Heart left ventricle (tissue), 13 donors: ENCODE measurements at regions not wholly inside any gene's neighbourhood (a gene's known extent, or its start where the extent isn't known, plus 50 kb on each side); places are given as distances from the start of the nearest gene placed in this dataset.

Source experiments
- POLR2A ChIP-seq, 2 donors: fragments of 450-650 bp; IDR thresholded peaks; one replicate each; pipeline ENCODE4 v1.6.1; 2017; ENCODE audit warnings: antibody characterized with exemption in 2 of 2, mild to moderate bottlenecking in 2 of 2, moderate library complexity in 2 of 2
- TF ChIP-seq, protein P1 (sequence below), 12 donors: fragments of 200-600 bp; sonication (generic) in 4 of 12; IDR thresholded peaks; one replicate each; pipeline versions ENCODE4 v1.5.0 to v1.8.0; 2018 to 2022; ENCODE audit warnings: antibody characterized with exemption in 12 of 12, mild to moderate bottlenecking in 5 of 12
- donor health status: ischemic (EF 13 %, LVEDD 7.1; RV severe dilation, severe dysfunction).
- donor health status: DM: no; HTN: yes; CAD: no.
- donor health status: DM: no; HTN: no; CAD: no.
- donor health status: ischemic (EF 25% LVEDD 6.9; RV normal size, moderate dysfunction).
- donor health status: ischemic (EF 25% LVEDD 5.7; RV mildly dilated, moderate dysfunction).
- donor health status: ischemic (EF 35%, LVEDD 5.7; RV mildly dilated, moderate dysfunction).
- donor health status: nonischemic (EF 11% LVEDD 7.7; RV severe dilation, severe dysfunction).
- donor health status: DM: yes; HTN: yes; CAD: no.
- donor health status: PGD.
- donor health status: ischemic (EF 29% LVEDD 5.4; RV normal size, mild dysfunction).
- donor health status: nonischemic (EF 23%, LVEDD 6.1; RV moderate dilation, normal function).

DNA sequence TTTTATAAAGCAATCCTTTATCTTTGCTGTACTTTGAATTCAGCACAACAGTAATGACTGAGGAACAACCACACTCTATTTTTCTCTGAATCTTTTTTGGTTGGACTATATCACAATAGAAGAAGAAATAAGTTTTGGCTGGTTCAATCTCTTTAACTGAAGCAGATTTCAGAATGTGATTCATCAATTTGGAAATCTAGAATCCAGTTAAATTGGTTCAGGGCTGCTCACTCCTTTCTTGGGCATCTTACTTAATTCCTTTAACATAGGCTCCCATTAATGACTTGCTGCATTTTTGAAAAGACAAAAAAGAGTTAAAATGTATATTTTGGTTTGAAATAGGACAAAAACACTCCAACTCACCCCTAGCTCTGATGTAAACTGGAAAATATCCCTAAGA lies 688.3 kb upstream of the NECTIN3 start:
- TF ChIP-seq, protein P1, sequence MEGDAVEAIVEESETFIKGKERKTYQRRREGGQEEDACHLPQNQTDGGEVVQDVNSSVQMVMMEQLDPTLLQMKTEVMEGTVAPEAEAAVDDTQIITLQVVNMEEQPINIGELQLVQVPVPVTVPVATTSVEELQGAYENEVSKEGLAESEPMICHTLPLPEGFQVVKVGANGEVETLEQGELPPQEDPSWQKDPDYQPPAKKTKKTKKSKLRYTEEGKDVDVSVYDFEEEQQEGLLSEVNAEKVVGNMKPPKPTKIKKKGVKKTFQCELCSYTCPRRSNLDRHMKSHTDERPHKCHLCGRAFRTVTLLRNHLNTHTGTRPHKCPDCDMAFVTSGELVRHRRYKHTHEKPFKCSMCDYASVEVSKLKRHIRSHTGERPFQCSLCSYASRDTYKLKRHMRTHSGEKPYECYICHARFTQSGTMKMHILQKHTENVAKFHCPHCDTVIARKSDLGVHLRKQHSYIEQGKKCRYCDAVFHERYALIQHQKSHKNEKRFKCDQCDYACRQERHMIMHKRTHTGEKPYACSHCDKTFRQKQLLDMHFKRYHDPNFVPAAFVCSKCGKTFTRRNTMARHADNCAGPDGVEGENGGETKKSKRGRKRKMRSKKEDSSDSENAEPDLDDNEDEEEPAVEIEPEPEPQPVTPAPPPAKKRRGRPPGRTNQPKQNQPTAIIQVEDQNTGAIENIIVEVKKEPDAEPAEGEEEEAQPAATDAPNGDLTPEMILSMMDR (IDR thresholded peaks at IDR 0.05): no peak
- TF ChIP-seq POLR2A (IDR thresholded peaks at IDR 0.05): no peak
